NOMO-1 treated with DMSO at 0.1 percent for 48 hours (cell line): ENCODE measurements at regions not wholly inside any gene's neighbourhood (a gene's known extent, or its start where the extent isn't known, plus 50 kb on each side); places are given as distances from the start of the nearest gene placed in this dataset.

Experiments used
- DNase-seq: peaks from one replicate; lab custom pipeline; 2025; ENCODE audit not compliant: unreplicated experiment; lab: John Stamatoyannopoulos, UW

GRCh38 chr18:78679613-78680260 is 299.9 kb upstream of the SALL3 start:
- no peak for DNase-seq

GRCh38 chr18:78681396-78681795 is 298.2 kb upstream of the SALL3 start:
- no peak for DNase-seq

- no peak for DNase-seq
Observed at GRCh38 chr18:78681934-78682333, 297.7 kb upstream of the SALL3 start.

- DNase-seq, result no peak
Observed at GRCh38 chr18:78682716-78683115, 296.9 kb upstream of the SALL3 start.

GRCh38 chr18:78683191-78684010 is 296.2 kb upstream of the SALL3 start:
- DNase-seq, result no peak

- DNase-seq, result no peak
Observed at GRCh38 chr18:78685250-78685979, 294.2 kb upstream of the SALL3 start.

- no peak for DNase-seq
Observed at GRCh38 chr18:78685980-78686530, 293.6 kb upstream of the SALL3 start.

- no peak for DNase-seq
Observed at GRCh38 chr18:78686976-78687685, 292.5 kb upstream of the SALL3 start.

- DNase-seq, result no peak
Observed at GRCh38 chr18:78687736-78688135, 291.9 kb upstream of the SALL3 start.

GRCh38 chr18:78688249-78688648 is 291.4 kb upstream of the SALL3 start:
- no peak for DNase-seq

- no peak for DNase-seq
Observed at GRCh38 chr18:78688916-78689315, 290.7 kb upstream of the SALL3 start.

- no peak for DNase-seq
Observed at GRCh38 chr18:78689606-78690005, 290.0 kb upstream of the SALL3 start.

GRCh38 chr18:78692105-78692504 is 287.5 kb upstream of the SALL3 start:
- no peak for DNase-seq

- DNase-seq, result no peak
Observed at GRCh38 chr18:78693429-78693828, 286.2 kb upstream of the SALL3 start.

- DNase-seq, result no peak
Observed at GRCh38 chr18:78696698-78697435, 282.8 kb upstream of the SALL3 start.

GRCh38 chr18:78697446-78697845 is 282.2 kb upstream of the SALL3 start:
- no peak for DNase-seq

GRCh38 chr18:78698914-78699313 is 280.7 kb upstream of the SALL3 start:
- no peak for DNase-seq

GRCh38 chr18:78699499-78699898 is 280.1 kb upstream of the SALL3 start:
- no peak for DNase-seq

GRCh38 chr18:78701771-78702396 is 277.7 kb upstream of the SALL3 start:
- DNase-seq, result no peak

GRCh38 chr18:78703291-78703690 is 276.3 kb upstream of the SALL3 start:
- DNase-seq, result no peak
